HG03175 (cell line): ENCODE measurements at regions not wholly inside any gene's neighbourhood (a gene's known extent, or its start where the extent isn't known, plus 50 kb on each side); places are given as distances from the start of the nearest gene placed in this dataset.
"Not testable (repeated sequence)": the region's sequence is repeated elsewhere in the genome, so short reads cannot be mapped to it uniquely, and the experiment has no call there.

ENCODE experiments used
- ATAC-seq: cut with Tn5 transposase; IDR thresholded peaks from one replicate; pipeline ENCODE4 v1.9.1; 2021; ENCODE audit warnings: mild to moderate bottlenecking, moderate library complexity; ENCODE audit not compliant: unreplicated experiment

- ATAC-seq = no peak
These were observed 63.3 kb downstream of the POU4F1 start for GRCh38 chr13:78540058-78540457.

- not testable (repeated sequence) for ATAC-seq
These were observed 77.3 kb downstream of the POU4F1 start for GRCh38 chr13:78526044-78526443.

- ATAC-seq = no peak
These were observed 78.4 kb downstream of the POU4F1 start for GRCh38 chr13:78524936-78525335.

DNA sequence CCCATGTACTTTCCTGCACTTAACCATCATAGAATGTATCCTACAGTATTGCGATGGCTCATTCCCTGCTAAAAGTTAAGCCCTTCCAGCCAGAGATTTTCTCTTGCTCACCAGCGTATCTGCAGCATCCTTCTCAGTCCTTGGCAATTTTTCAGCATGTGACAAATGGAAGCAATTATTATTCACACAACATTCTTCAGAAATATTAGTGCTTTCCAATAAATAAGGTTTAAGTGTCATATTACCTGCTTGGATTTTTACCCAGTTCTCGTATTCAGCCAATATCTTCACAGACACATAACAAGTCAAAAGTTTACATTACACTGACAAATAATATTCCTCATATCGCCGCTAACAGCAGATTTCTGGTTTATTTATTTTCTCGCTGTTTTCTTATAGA lies 82.3 kb downstream of the POU4F1 start:
- ATAC-seq = no peak

DNA sequence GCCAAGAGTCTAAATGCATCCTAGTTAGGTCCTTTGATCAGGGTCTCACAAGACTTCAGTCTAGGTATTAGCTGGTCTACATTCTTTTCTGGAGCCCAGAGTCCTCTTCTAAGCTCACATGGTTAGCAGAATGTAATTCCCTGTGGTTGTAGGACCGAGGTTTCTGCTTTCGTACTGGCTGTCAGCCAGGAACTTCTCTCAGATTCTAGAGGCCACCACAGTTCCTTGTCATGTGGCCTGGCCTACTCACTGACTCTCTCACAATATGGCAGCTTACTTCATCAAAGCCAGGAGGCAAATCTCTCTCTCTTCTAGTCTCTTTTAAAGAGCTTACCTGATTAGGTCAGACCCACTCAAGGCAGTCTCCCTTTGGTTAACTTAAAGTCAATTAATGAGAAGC lies 82.9 kb downstream of the POU4F1 start:
- no peak for ATAC-seq

DNA sequence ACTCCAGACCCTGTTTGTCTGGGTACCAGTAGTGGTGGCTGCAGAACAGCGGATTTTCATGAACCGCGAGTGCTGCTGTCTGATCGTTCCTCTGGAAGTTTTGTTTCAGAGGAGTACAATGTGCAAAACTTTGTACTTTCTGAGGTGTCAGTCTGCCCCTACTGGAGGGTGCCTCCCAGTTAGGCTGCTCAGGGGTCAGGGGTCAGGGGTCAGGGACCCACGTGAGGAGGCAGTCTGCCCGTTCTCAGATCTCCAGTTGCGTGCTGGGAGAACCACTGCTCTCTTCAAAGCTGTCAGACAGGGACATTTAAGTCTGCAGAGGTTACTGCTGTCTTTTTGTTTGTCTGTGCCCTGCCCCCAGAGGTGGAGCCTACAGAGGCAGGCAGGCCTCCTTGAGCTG lies 84.9 kb downstream of the POU4F1 start:
- ATAC-seq = not testable (repeated sequence)

DNA sequence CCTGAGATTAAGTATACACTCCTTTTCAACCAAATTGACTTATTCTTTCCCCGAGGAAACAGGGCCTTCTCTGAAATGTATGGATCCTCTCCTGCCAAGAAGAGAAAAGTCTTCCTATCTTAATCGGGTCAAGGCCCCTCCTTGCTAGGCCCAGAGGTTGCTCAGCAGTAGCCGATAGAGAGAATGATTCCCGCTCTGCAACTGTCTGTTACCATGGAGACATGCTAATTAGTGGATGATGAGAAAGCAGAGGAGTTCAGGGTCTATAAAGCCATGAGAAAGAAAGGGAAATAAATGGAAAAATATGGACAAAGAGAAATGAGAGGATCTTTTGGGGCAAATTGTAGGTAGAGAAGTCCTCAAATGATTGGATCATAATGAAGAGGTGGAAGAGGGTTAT lies 103.5 kb downstream of the POU4F1 start:
- ATAC-seq = no peak

GRCh38 chr13:78497702-78498355 lies 105.5 kb downstream of the POU4F1 start:
- ATAC-seq = no peak

GRCh38 chr13:78491978-78492377 lies 111.4 kb downstream of the POU4F1 start:
- ATAC-seq = no peak

- ATAC-seq = not testable (repeated sequence)
These were observed 113.1 kb downstream of the POU4F1 start for GRCh38 chr13:78490225-78490624.

GRCh38 chr13:78487707-78488106 lies 115.6 kb downstream of the POU4F1 start:
- no peak for ATAC-seq

- no peak for ATAC-seq
These were observed 117.5 kb downstream of the POU4F1 start for GRCh38 chr13:78485803-78486202.

DNA sequence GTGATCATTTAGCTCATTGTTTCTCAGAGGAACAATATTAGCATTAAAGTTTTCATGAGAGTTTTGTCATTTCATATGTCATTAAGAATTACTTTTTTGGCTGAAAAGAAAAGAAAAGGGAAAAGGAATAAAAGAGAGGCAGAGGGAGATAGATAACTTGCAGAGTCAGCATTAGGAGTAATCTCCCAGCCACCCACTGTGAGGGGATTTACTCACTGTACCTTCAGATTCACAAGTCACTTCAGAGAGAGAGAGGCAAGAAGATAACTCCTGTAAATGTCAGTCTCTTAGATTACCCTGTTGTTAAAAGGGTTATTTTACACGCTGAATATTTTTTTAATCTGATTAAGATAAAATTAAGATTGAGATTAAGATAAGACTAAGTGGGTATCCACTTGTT lies 125.2 kb downstream of the POU4F1 start:
- no peak for ATAC-seq

DNA sequence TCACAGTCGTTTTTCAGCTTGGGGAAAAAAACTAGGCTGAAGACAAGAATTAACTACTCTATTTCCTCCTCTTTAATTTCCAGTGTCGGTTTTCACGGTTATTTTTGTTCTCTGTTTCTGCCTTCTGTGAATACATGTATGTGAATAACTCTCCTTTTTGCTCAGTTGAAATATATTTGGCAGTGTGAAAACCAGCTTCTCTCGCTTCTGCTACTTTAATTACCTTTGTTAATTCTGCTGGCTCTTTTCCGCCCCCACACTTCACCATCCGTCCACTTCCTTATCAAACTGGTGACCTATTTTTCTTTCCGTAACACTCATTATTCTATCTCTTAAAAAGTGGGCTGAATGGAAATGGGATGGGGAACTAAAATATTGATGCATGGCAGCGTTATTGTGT lies 126.4 kb downstream of the POU4F1 start:
- no peak for ATAC-seq

GRCh38 chr13:78468621-78469020 lies 134.7 kb downstream of the POU4F1 start:
- ATAC-seq = no peak

DNA sequence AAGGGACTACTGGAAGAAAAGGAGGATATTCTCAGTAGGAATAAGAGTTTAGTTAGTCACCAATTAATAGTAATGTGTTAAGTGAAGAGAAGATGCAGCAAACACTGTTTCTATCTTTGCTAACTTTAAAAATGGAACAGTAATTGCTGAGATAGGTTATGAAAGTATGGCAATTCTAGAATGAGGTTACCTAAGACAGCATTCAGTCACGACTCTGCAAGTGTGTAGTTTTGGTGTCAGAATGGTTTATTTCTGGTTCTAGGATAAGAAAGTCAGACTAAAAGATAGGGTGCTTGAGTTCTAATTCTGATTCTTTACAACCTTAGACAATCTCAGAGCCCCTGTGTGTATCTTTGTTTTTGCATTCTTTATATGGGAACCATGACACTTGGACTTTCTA lies 138.1 kb downstream of the POU4F1 start:
- ATAC-seq = no peak

DNA sequence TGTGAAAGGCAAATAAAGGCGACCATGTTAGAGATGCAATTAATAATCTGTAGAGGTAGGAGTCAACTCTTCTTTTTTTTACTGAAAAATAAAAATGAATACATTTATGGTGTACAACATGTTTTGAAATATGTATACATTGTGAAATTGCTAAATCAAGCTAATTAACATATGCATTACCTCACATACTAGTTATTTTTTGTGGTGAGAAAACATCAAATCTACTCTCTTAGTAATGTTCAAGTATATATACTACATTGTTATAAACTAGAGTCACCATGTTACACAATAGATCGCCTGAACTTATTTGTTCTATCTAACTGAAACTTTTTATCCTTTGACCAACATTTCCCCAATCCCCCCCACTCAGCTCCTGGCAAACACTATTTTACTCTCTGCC lies 143.2 kb downstream of the POU4F1 start:
- ATAC-seq = no peak

- ATAC-seq = no peak
These were observed 159.5 kb downstream of the POU4F1 start for GRCh38 chr13:78443839-78444238.

- ATAC-seq = no peak
These were observed 165.6 kb downstream of the POU4F1 start for GRCh38 chr13:78437781-78438180.

- no peak for ATAC-seq
These were observed 167.0 kb downstream of the POU4F1 start for GRCh38 chr13:78436311-78436710.

DNA sequence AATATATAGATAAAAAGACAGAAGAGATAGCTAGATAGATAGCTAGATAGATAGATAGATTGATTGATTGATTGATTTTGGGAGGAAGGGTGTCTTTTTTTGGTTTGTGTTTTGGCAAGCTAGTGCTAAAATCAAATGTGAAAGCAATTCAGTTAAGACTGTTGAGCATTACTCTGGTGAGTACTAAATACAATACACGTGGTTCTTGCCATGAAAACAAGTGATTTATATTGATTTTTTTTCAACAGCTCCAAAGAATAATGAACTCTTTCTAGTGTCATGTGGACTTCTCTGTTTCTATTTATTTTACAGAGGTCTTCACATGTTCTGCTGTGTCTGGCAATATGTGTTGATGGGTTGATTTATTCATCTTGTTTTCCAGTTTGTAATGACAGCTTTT lies 172.0 kb downstream of the POU4F1 start:
- no peak for ATAC-seq

- ATAC-seq = no peak
These were observed 172.5 kb downstream of the POU4F1 start for GRCh38 chr13:78430811-78431210.

GRCh38 chr13:78430166-78430791 lies 173.1 kb downstream of the POU4F1 start:
- no peak for ATAC-seq
